Ishikawa (cell line): ENCODE measurements at regions not wholly inside any gene's neighbourhood (a gene's known extent, or its start where the extent isn't known, plus 50 kb on each side); places are given as distances from the start of the nearest gene placed in this dataset.

ENCODE experiments used
- CREB1 ChIP-seq: IDR thresholded peaks from 2 replicates; pipeline ENCODE4 v1.6.1; 2012; ENCODE audit warnings: low read depth
- RAD21 ChIP-seq: IDR thresholded peaks from 2 replicates; pipeline ENCODE4 v1.6.1; 2012; ENCODE audit warnings: low read depth
- REST ChIP-seq: IDR thresholded peaks from 2 replicates; pipeline ENCODE4 v1.6.1; 2012; ENCODE audit warnings: low read depth, mild to moderate bottlenecking
- TCF12 ChIP-seq: IDR thresholded peaks from 2 replicates; pipeline ENCODE4 v1.6.1; 2012; ENCODE audit warnings: low read depth
- YY1 ChIP-seq: IDR thresholded peaks from 2 replicates; pipeline ENCODE4 v1.6.1; 2012; ENCODE audit warnings: low read depth

- no peak for TF ChIP-seq CREB1
- no peak for TF ChIP-seq REST
- no peak for TF ChIP-seq RAD21
- no peak for TF ChIP-seq TCF12
- TF ChIP-seq YY1, result no peak
Measured at GRCh38 chr15:87633525-87633924, 623.0 kb downstream of the NTRK3 start.
